ENCODE measurements at regions not wholly inside any gene's neighbourhood (a gene's known extent, or its start where the extent isn't known, plus 50 kb on each side); places are given as distances from the start of the nearest gene placed in this dataset.

DNA sequence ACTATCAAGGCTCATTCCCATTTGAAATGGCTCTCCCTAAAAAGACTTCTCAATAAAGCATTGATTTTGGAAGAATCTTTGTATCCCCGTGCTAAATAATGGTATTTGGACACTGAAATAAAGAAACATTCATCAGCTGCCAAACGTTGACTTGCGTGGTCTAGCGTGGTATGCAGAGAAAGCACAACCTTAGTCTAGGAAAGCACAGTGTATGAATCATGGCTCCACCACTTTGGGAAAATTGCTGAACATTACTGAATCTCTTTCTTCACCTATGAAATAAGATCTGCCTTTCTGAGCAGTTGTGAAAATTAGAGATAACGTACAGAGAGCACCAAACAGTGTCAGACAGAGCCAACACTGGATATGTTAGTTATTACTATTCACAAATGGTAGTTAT is 353.9 kb downstream of the SS18 start:
- Histone ChIP-seq H3K36me3 (ENCODE audit: insufficient read depth, low read length) (no peaks in the 10 kb centered on the region), H3K4me1 (ENCODE audit: insufficient read depth, low read length) (peaks cover 17% of the 10 kb centered on the region), H3K9me3 (ENCODE audit: control insufficient read depth, insufficient read depth, low read length) (no peaks in the 10 kb centered on the region), H3K9ac (ENCODE audit: low read depth, low read length) (no peak overlapping the region)

GRCh38 chr18:25735459-25735858 is 355.0 kb downstream of the SS18 start:
- H3K36me3 ChIP-seq (ENCODE audit: insufficient read depth, low read length), result no peaks in the 10 kb centered on the region
- H3K9me3 ChIP-seq (ENCODE audit: control insufficient read depth, insufficient read depth, low read length), result peaks cover 2% of the 10 kb centered on the region; the same call in 1 of the 2 replicates
- H3K9ac ChIP-seq (ENCODE audit: low read depth, low read length), result no peak overlapping the region
- H3K4me1 ChIP-seq (ENCODE audit: insufficient read depth, low read length), result peaks cover 17% of the 10 kb centered on the region

DNA sequence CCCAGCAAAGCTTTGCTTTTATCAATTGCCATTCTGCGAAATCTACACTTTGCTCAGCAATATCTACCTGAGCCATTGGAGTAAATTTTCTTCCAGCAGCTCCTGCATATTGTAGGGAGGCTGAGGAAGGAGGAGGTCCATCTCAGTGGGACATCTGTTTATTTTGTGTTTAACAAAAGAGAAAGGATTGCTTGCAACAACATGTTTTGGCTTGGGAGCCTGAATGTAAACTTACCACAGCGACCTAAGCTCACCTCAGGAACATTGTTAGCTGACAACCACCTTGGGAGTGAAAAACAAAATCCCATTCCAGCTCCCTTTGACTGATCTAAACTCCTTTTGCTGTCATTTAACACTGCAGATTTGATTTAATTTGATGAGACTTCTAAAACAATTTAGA is 356.1 kb downstream of the SS18 start:
- no peak overlapping the region for H3K9ac ChIP-seq (ENCODE audit: low read depth, low read length)
- H3K4me1 ChIP-seq (ENCODE audit: insufficient read depth, low read length), result peaks cover 17% of the 10 kb centered on the region
- H3K36me3 ChIP-seq (ENCODE audit: insufficient read depth, low read length), result no peaks in the 10 kb centered on the region

DNA sequence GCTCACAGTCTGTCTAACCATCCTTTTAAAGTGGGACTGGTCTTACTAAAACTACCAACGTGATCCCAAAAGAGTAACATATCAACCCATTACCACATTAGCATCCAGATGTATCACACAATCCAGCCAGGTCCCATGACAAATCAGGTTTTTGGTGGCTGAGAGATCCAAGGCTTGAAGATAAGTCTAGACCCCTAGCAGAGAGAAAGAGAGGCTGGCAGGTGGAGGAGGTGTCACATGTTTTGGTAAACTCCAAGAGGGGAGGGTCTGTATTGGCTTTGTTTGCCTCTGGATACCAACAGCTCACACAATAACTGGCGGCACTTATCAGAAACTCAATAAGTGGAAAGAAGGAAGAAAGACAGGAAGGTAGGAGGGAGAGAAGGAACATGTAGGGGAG is 357.6 kb downstream of the SS18 start:
- Histone ChIP-seq H3K36me3 (ENCODE audit: insufficient read depth, low read length) (no peaks in the 10 kb centered on the region), H3K9ac (ENCODE audit: low read depth, low read length) (no peak overlapping the region), H3K4me1 (ENCODE audit: insufficient read depth, low read length) (peaks cover 17% of the 10 kb centered on the region), H3K9me3 (ENCODE audit: control insufficient read depth, insufficient read depth, low read length) (peaks cover 5% of the 10 kb centered on the region)

More for the DNA sequence above, 356.1 kb downstream of the SS18 start:
- peaks cover 2% of the 10 kb centered on the region; the same call in 1 of the 2 replicates for H3K9me3 ChIP-seq (ENCODE audit: control insufficient read depth, insufficient read depth, low read length)

DNA sequence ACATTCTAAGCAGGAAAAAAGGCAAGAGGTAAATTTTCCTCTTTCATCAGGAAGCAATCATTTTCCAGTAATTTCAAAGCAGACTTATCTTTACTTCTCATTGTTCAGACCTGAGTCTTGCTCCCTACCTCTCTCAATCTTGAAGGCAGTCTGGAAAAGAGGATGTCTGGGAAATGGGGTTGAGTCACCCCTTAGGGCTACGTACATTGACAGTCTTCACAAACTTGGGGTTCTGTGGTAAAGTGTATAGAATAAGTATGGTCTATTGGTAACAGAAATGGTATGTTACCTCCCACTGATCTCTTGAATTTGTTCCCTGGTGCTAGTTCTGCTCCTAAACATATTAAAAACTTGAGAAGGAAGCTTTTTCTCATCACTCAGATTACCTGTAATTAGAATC is 361.3 kb downstream of the SS18 start:
- Histone ChIP-seq H3K9me3 (ENCODE audit: control insufficient read depth, insufficient read depth, low read length) (peaks cover 5% of the 10 kb centered on the region), H3K9ac (ENCODE audit: low read depth, low read length) (no peak overlapping the region), H3K4me1 (ENCODE audit: insufficient read depth, low read length) (0 out of 2 replicates have a peak, but pooled peaks cover 5% of the 10 kb centered on the region), H3K36me3 (ENCODE audit: insufficient read depth, low read length) (no peaks in the 10 kb centered on the region)

- Histone ChIP-seq H3K9me3 (ENCODE audit: control insufficient read depth, insufficient read depth, low read length) (peaks cover 5% of the 10 kb centered on the region), H3K36me3 (ENCODE audit: insufficient read depth, low read length) (no peaks in the 10 kb centered on the region), H3K4me1 (ENCODE audit: insufficient read depth, low read length) (no peaks in the 10 kb centered on the region), H3K9ac (ENCODE audit: low read depth, low read length) (no peak overlapping the region)
Observed at GRCh38 chr18:25727281-25727985, 363.0 kb downstream of the SS18 start.

DNA sequence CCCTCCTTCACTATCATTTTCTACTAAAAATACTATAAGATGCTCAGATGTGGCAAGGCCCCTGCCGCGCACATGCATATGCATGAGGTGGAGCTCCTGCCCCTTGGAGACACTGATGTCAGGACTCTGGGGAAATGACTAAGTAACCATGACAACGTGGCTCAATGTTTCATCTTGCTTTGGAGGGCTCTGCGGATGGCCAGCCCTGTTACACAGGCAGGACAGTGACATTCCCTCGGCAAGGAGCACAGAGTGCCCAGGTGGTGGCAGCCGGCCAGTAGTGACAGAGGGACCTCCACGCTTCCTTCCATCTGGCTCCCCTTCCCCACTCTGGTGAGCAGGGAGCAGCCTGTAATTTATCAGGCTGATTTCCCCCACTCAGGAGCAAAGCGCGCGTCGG is 364.1 kb downstream of the SS18 start:
- no peak overlapping the region for H3K9ac ChIP-seq (ENCODE audit: low read depth, low read length)
- peaks cover 5% of the 10 kb centered on the region for H3K9me3 ChIP-seq (ENCODE audit: control insufficient read depth, insufficient read depth, low read length)
- H3K36me3 ChIP-seq (ENCODE audit: insufficient read depth, low read length), result no peaks in the 10 kb centered on the region
- H3K4me1 ChIP-seq (ENCODE audit: insufficient read depth, low read length), result no peaks in the 10 kb centered on the region

DNA sequence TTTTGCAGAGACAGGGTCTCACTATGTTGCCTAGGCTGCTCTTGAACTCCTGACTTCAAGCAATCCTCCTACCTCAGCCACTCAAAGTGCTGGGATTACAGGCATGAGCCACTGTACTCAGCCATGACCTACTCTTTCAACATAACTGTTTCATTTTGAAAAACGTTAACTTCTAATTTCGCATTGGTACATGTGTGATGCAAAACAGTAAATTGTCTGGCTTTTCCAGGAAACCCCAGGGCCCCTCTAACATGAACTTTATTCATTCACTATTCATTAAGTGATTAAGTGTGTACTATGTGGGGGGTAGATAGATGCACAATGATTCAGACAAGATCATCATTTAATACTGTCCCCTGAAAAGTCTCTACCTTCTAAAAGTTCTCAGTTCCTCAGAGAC is 364.9 kb downstream of the SS18 start:
- Histone ChIP-seq H3K4me1 (ENCODE audit: insufficient read depth, low read length) (no peaks in the 10 kb centered on the region), H3K9me3 (ENCODE audit: control insufficient read depth, insufficient read depth, low read length) (peaks cover 3% of the 10 kb centered on the region), H3K36me3 (ENCODE audit: insufficient read depth, low read length) (no peaks in the 10 kb centered on the region), H3K9ac (ENCODE audit: low read depth, low read length) (no peak overlapping the region)

DNA sequence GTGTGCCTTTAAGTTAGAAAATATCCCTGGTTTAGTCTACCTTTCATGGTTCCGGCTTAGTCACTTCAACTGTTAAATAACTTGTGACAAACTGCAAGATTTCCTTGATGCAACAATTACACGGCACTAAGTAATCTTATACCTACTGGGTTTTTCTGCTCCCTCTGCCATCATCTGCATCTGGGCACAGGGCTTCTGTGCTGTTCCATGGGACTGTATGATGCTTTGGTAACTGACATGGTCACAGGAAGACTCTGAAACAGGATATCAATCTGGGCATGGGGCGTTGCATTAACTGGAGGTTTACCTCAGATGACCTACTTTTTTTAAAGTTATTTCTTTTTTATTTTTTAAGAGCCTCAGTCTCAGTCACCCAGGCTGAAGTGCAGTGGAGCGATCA is 365.4 kb downstream of the SS18 start:
- no peaks in the 10 kb centered on the region for H3K4me1 ChIP-seq (ENCODE audit: insufficient read depth, low read length)
- no peaks in the 10 kb centered on the region for H3K36me3 ChIP-seq (ENCODE audit: insufficient read depth, low read length)
- no peak overlapping the region for H3K9ac ChIP-seq (ENCODE audit: low read depth, low read length)
- H3K9me3 ChIP-seq (ENCODE audit: control insufficient read depth, insufficient read depth, low read length), result peaks cover 3% of the 10 kb centered on the region

DNA sequence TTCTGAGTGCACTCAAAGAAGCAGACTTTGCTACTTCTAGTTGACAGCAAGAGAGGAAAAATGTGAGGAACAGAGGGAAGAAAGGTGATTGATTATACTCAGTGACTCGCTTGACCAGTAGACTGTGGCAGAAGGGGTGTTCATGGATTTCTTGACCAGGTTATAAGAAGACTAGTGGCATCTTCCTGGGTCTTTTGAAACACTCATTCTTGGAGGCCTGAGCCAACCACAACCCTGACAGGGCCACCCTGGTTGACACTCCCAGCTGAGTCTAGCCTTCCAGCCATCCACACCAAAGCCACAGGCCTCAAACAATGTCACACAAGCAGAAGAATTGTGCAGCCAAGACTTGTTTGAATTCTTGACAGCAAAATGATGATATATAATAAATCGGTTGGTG is 366.3 kb downstream of the SS18 start:
- no peaks in the 10 kb centered on the region for H3K36me3 ChIP-seq (ENCODE audit: insufficient read depth, low read length)
- no peak overlapping the region for H3K9ac ChIP-seq (ENCODE audit: low read depth, low read length)
- peaks cover 3% of the 10 kb centered on the region for H3K9me3 ChIP-seq (ENCODE audit: control insufficient read depth, insufficient read depth, low read length)
- no peaks in the 10 kb centered on the region for H3K4me1 ChIP-seq (ENCODE audit: insufficient read depth, low read length)

- Histone ChIP-seq H3K9ac (ENCODE audit: low read depth, low read length) (no peak overlapping the region), H3K36me3 (ENCODE audit: insufficient read depth, low read length) (no peaks in the 10 kb centered on the region), H3K9me3 (ENCODE audit: control insufficient read depth, insufficient read depth, low read length) (no peaks in the 10 kb centered on the region; the same call in 1 of the 2 replicates), H3K4me1 (ENCODE audit: insufficient read depth, low read length) (no peaks in the 10 kb centered on the region)
Observed at GRCh38 chr18:25713103-25713502, 361.1 kb upstream of the ZNF521 start.

GRCh38 chr18:25710981-25711380 is 359.0 kb upstream of the ZNF521 start:
- Histone ChIP-seq H3K4me1 (ENCODE audit: insufficient read depth, low read length) (no peaks in the 10 kb centered on the region), H3K36me3 (ENCODE audit: insufficient read depth, low read length) (no peaks in the 10 kb centered on the region), H3K9ac (ENCODE audit: low read depth, low read length) (no peak overlapping the region), H3K9me3 (ENCODE audit: control insufficient read depth, insufficient read depth, low read length) (no peaks in the 10 kb centered on the region; the same call in 1 of the 2 replicates)

- no peaks in the 10 kb centered on the region for H3K36me3 ChIP-seq (ENCODE audit: insufficient read depth, low read length)
- H3K9me3 ChIP-seq (ENCODE audit: control insufficient read depth, insufficient read depth, low read length), result no peaks in the 10 kb centered on the region
- H3K4me1 ChIP-seq (ENCODE audit: insufficient read depth, low read length), result no peaks in the 10 kb centered on the region
- no peak overlapping the region for H3K9ac ChIP-seq (ENCODE audit: low read depth, low read length)
Observed at GRCh38 chr18:25705650-25706049, 353.7 kb upstream of the ZNF521 start.

- no peaks in the 10 kb centered on the region for H3K9me3 ChIP-seq (ENCODE audit: control insufficient read depth, insufficient read depth, low read length)
- no peak overlapping the region for H3K9ac ChIP-seq (ENCODE audit: low read depth, low read length)
- no peaks in the 10 kb centered on the region for H3K4me1 ChIP-seq (ENCODE audit: insufficient read depth, low read length)
- H3K36me3 ChIP-seq (ENCODE audit: insufficient read depth, low read length), result no peaks in the 10 kb centered on the region
Observed at GRCh38 chr18:25704494-25704893, 352.5 kb upstream of the ZNF521 start.

GRCh38 chr18:25704071-25704470 is 352.1 kb upstream of the ZNF521 start:
- no peak overlapping the region for H3K9ac ChIP-seq (ENCODE audit: low read depth, low read length)
- H3K9me3 ChIP-seq (ENCODE audit: control insufficient read depth, insufficient read depth, low read length), result no peaks in the 10 kb centered on the region
- no peaks in the 10 kb centered on the region for H3K4me1 ChIP-seq (ENCODE audit: insufficient read depth, low read length)
- no peaks in the 10 kb centered on the region for H3K36me3 ChIP-seq (ENCODE audit: insufficient read depth, low read length)

Data from ES-I3 (cell line).